Small intestine (tissue), 7 donors: ENCODE measurements at regions not wholly inside any gene's neighbourhood (a gene's known extent, or its start where the extent isn't known, plus 50 kb on each side); places are given as distances from the start of the nearest gene placed in this dataset.
A peak's percentile ranks its signal among the peaks of the same experiment; 100 is the strongest.

ENCODE experiments used
- DNase-seq, 2 donors: peaks; one replicate each; pipeline versions ENCODE4 v3.0.0 to v3.0.0-alpha.2; 2013
- FAIRE-seq: peaks from 2 replicates; lab custom pipeline; 2012; peaks lifted over from hg19 to GRCh38; lab: Jason Lieb, UNC
- H3K27ac ChIP-seq, 3 donors: one replicate each; pipeline ENCODE4 v1.5.1; 2013; ENCODE audit warnings: low read length in 2 of 3, mild to moderate bottlenecking in 2 of 3, control low read depth in 1 of 3, inconsistent platforms in 1 of 3, low read depth in 1 of 3, moderate library complexity in 1 of 3
- H3K27me3 ChIP-seq, 3 donors: one replicate each; pipeline ENCODE4 v1.6.1; 2013; ENCODE audit warnings: low read length in 3 of 3, inconsistent platforms in 1 of 3; ENCODE audit not compliant: control insufficient read depth in 3 of 3, insufficient read depth in 3 of 3
- H3K36me3 ChIP-seq, 3 donors: one replicate each; pipeline ENCODE4 v1.6.1; 2013; ENCODE audit warnings: low read length in 3 of 3, inconsistent platforms in 1 of 3, low read depth in 1 of 3, mild to moderate bottlenecking in 1 of 3, moderate library complexity in 1 of 3; ENCODE audit not compliant: control insufficient read depth in 3 of 3, insufficient read depth in 2 of 3
- H3K4me1 ChIP-seq, 3 donors: one replicate each; pipeline ENCODE4 v1.6.1; 2013; ENCODE audit warnings: low read length in 2 of 3, inconsistent platforms in 1 of 3, low read depth in 1 of 3, mild to moderate bottlenecking in 1 of 3, moderate library complexity in 1 of 3; ENCODE audit not compliant: control insufficient read depth in 3 of 3, insufficient read depth in 2 of 3
- H3K4me3 ChIP-seq, 3 donors: one replicate each; pipeline ENCODE4 v1.5.1; 2013; ENCODE audit warnings: low read length in 3 of 3, control low read depth in 1 of 3, inconsistent platforms in 1 of 3, low read depth in 1 of 3, mild to moderate bottlenecking in 1 of 3, moderate library complexity in 1 of 3
- H3K9me3 ChIP-seq, 2 donors: one replicate each; pipeline ENCODE4 v1.6.1; 2013; ENCODE audit warnings: low read depth in 1 of 2, low read length in 1 of 2; ENCODE audit not compliant: control insufficient read depth in 2 of 2, insufficient read depth in 1 of 2
- whole genome bisulfite sequencing, 3 donors: extraction: QIAGEN DNeasy Blood & Tissue Kit; methylation state at CpG; one replicate each; pipeline ENCODE4 v1.1.7; 2013; 5-methylcytosine and 5-hydroxymethylcytosine counted together
- donor health status: healthy with polysubstance abuse.
- donor health status: control.
- donor health status: control.
- donor health status: Bipolar disorder and iron deficiency.
- donor health status: healthy.

DNA sequence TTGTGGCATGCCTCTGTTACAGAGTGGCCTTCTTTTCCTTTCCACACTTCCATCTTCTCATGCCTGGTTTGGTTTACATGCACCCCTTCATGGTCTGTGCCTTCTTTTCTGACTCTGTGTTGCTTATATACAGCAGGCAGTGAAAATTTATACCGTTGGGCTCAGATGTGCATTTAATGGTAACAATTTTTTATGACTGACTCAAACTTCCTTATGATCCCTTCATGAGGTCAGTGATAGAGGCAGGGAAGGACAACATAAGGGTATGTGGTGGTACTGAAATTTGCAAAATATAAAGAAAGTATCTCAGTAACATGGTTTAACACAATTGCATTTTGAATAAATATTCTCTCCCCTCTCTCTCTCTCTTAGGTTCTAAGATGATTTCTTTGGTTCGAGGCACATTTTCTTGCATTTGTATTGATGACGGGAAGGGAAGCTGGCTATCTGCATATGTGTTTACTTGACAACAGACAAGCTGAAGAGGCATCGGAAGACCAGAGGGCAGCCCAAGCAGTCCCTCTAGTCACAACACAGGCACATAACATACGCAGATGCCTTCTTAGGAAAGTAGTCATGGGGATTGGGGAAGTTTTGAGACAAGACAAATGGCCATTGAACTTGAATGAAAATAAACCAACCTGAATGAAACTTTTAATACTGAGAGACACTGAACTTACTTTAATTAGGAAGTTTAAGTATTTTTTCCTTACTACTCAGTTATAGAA lies 163.3 kb upstream of the LEF1 start:
- FAIRE-seq (no peak), DNase-seq (no peak)
- 76 to 80% (median 78%) methylated on average over 5 of the region's 5 CpGs for WGBS, 3 donors
- peaks cover 0 to 1% (median 0%) of the 10 kb centered on the region in 3 donors for H3K4me1 ChIP-seq
- no peaks in the 10 kb centered on the region for H3K27me3 ChIP-seq
- no peaks in the 10 kb centered on the region for H3K36me3 ChIP-seq
- no peak overlapping the region for H3K4me3 ChIP-seq
- no peaks in the 10 kb centered on the region for H3K9me3 ChIP-seq
- H3K27ac ChIP-seq = no peak overlapping the region

DNA sequence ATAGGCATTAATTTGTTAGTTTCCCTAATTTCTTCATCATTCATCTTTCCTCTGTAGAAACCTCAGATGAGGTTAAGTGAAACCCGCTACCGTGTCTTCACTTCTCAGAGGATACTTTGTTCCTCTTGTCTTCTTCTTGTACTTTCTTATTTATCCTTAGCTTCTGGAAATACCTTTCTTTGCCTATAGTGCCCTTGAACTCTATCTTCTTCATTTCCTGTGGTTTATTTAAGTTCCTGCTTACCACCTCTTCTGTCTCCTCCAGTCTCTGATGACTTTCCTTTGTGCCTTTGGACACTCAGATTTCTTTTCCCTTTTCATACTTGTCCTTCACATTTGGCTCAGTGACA lies 159.6 kb upstream of the LEF1 start:
- Histone ChIP-seq H3K36me3 (no peaks in the 10 kb centered on the region), H3K9me3 (peaks cover 0 to 1% of the 10 kb centered on the region in 2 donors), H3K4me3 (no peak overlapping the region), H3K4me1 (no peaks in the 10 kb centered on the region), H3K27ac (no peak overlapping the region), H3K27me3 (no peaks in the 10 kb centered on the region)
- FAIRE-seq = no peak
- DNase-seq = no peak
- 73 to 92% (median 83%) methylated on average over 2 of the region's 2 CpGs for WGBS, 3 donors

GRCh38 chr4:108327642-108328382 lies 159.1 kb upstream of the LEF1 start:
- Histone ChIP-seq H3K4me3 (no peak overlapping the region), H3K4me1 (no peaks in the 10 kb centered on the region), H3K27ac (no peak overlapping the region), H3K36me3 (no peaks in the 10 kb centered on the region), H3K9me3 (peaks cover 0 to 4% of the 10 kb centered on the region in 2 donors), H3K27me3 (no peaks in the 10 kb centered on the region)
- DNase-seq (no peak), FAIRE-seq (no peak)
- 60 to 77% (median 74%) methylated on average over 7 of the region's 7 CpGs for WGBS, 3 donors

GRCh38 chr4:108325561-108325960 lies 156.8 kb upstream of the LEF1 start:
- no peak for DNase-seq
- 88 to 97% (median 90%) methylated on average over 1 of the region's 1 CpG for WGBS, 3 donors

GRCh38 chr4:108324450-108324849 lies 155.7 kb upstream of the LEF1 start:
- Histone ChIP-seq H3K36me3 (no peaks in the 10 kb centered on the region), H3K4me1 (peaks cover 0 to 2% (median 0%) of the 10 kb centered on the region in 3 donors), H3K4me3 (no peak overlapping the region), H3K9me3 (peaks cover 0 to 4% of the 10 kb centered on the region in 2 donors), H3K27ac (no peak overlapping the region), H3K27me3 (no peaks in the 10 kb centered on the region)
- WGBS, 3 donors = 88 to 95% (median 90%) methylated on average over 1 of the region's 1 CpG
- DNase-seq (no peak), FAIRE-seq (no peak)

More at GRCh38 chr4:108325561-108325960, 156.8 kb upstream of the LEF1 start:
- no peaks in the 10 kb centered on the region for H3K4me1 ChIP-seq
- H3K27ac ChIP-seq = no peak overlapping the region
- H3K36me3 ChIP-seq = no peaks in the 10 kb centered on the region
- H3K4me3 ChIP-seq = no peak overlapping the region
- FAIRE-seq = no peak
- no peaks in the 10 kb centered on the region for H3K27me3 ChIP-seq
- peaks cover 0 to 4% of the 10 kb centered on the region in 2 donors for H3K9me3 ChIP-seq

DNA sequence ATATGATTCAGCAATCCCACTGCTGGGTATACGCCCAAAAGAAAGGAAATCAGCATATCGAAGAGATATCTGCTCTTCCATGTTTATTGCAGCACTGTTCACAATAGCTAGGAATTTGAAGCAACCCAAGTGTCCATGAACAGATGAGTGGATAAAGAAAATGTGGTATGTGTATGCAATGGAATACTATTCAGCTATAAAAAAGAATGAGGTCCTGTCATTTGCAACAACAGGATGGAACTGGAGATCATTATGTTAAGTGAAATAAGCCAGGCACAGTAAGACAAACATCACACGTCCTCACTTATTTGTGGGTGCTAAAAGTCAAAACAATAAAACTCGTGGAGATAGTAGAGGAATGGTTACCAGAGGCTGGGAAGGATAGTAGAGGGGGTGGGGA lies 153.8 kb upstream of the LEF1 start:
- Histone ChIP-seq H3K36me3 (no peaks in the 10 kb centered on the region), H3K27ac (no peak overlapping the region), H3K4me3 (no peak overlapping the region), H3K4me1 (peaks cover 0 to 2% (median 0%) of the 10 kb centered on the region in 3 donors), H3K27me3 (no peaks in the 10 kb centered on the region), H3K9me3 (peaks cover 0 to 4% of the 10 kb centered on the region in 2 donors)
- WGBS, 3 donors = 80% methylated on average over 4 of the region's 4 CpGs
- FAIRE-seq (no peak), DNase-seq (no peak)

GRCh38 chr4:108320061-108320460 lies 151.3 kb upstream of the LEF1 start:
- FAIRE-seq (no peak), DNase-seq (peak; percentile 22 to 47)
- Histone ChIP-seq H3K36me3 (no peaks in the 10 kb centered on the region), H3K4me3 (no peak overlapping the region), H3K27ac (no peak overlapping the region), H3K27me3 (no peaks in the 10 kb centered on the region), H3K4me1 (peaks cover 0 to 2% (median 0%) of the 10 kb centered on the region in 3 donors), H3K9me3 (peaks cover 0 to 4% of the 10 kb centered on the region in 2 donors)
- WGBS, 3 donors = 39 to 44% (median 41%) methylated on average over 1 of the region's 1 CpG

- Histone ChIP-seq H3K4me3 (no peak overlapping the region), H3K27me3 (no peaks in the 10 kb centered on the region), H3K9me3 (no peaks in the 10 kb centered on the region), H3K36me3 (no peaks in the 10 kb centered on the region), H3K4me1 (peaks cover 0 to 2% (median 0%) of the 10 kb centered on the region in 3 donors), H3K27ac (no peak overlapping the region)
- WGBS, 3 donors = 98 to 100% (median 100%) methylated on average over 1 of the region's 1 CpG
- FAIRE-seq (no peak), DNase-seq (no peak)
These were observed 148.6 kb upstream of the LEF1 start for GRCh38 chr4:108317377-108317776.
